ENCODE measurements at regions not wholly inside any gene's neighbourhood (a gene's known extent, or its start where the extent isn't known, plus 50 kb on each side); places are given as distances from the start of the nearest gene placed in this dataset.

DNA sequence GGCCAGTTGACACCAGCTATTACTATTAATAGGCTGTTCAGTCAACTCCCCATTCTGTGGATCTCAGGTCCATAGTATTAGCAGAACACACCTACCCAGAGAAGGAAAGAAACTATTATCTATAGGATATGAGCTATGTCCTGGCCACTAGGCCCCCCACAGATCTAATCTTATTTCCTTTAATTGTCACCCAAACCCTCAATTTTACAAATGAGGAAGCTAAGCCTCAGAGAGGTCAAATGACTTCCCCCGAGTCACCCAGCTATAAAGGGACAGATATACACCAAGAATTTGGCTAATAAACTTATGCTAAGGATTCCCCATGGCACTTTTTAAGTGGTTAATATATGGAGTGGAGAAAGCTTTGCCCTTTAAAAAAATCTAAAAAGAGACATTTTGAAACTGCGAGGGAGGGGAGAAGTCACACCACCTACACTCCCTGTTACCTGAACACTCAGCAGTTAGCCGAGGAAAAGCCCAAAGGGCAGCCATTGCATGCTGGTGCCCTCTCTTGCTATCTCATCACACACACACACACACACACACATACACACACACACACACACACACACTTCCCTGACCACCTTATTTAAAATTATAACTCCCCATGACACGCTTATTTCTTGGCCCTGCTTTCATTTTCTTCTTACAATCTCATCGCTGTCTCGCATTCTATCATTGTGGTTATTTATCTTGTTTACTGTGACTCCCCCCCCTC lies 157.0 kb upstream of the ADO start:
- TF ChIP-seq, protein P1, sequence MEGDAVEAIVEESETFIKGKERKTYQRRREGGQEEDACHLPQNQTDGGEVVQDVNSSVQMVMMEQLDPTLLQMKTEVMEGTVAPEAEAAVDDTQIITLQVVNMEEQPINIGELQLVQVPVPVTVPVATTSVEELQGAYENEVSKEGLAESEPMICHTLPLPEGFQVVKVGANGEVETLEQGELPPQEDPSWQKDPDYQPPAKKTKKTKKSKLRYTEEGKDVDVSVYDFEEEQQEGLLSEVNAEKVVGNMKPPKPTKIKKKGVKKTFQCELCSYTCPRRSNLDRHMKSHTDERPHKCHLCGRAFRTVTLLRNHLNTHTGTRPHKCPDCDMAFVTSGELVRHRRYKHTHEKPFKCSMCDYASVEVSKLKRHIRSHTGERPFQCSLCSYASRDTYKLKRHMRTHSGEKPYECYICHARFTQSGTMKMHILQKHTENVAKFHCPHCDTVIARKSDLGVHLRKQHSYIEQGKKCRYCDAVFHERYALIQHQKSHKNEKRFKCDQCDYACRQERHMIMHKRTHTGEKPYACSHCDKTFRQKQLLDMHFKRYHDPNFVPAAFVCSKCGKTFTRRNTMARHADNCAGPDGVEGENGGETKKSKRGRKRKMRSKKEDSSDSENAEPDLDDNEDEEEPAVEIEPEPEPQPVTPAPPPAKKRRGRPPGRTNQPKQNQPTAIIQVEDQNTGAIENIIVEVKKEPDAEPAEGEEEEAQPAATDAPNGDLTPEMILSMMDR (IDR thresholded peaks at IDR 0.05), result no peak
- no peak for TF ChIP-seq POLR2A (IDR thresholded peaks at IDR 0.05)
- Histone ChIP-seq H3K27ac (no peak overlapping the region), H3K4me3 (no peak overlapping the region), H3K9me3 (no peaks in the 10 kb centered on the region), H3K27me3 (no peaks in the 10 kb centered on the region), H3K4me1 (no peaks in the 10 kb centered on the region), H3K36me3 (replicated peaks in 1 of 2; ENCODE audit: insufficient read depth in 1 of 2, low read depth in 2 of 2) (no peaks in the 10 kb centered on the region)
- intact Hi-C loops (cut with DNase I), result no loop called here
- DNase-seq (no peak), ATAC-seq (no peak)
- 65 to 76% methylated on average over 6 of the region's 6 CpGs for WGBS, 2 donors

DNA sequence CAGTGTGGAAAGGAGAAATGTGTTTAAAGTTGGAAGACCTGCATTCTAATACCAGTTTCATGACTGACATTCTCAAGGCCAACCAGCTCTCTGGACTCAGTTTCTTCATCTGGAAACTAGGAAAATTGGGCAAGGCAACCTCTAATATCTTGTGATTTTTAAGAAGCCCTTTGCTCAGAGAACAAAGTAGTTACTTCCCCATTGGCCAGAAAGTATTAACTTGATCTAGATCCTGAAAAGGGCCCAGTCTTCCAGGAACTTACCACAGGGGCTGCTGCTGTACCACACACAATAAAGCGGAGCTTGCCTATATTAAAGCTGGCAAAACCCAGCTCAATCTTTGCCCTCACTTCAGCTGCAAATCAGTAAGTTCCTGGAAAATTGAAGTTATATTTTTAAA lies 155.6 kb upstream of the ADO start:
- Histone ChIP-seq H3K27ac (no peak overlapping the region), H3K4me3 (no peak overlapping the region), H3K9me3 (no peaks in the 10 kb centered on the region), H3K4me1 (no peaks in the 10 kb centered on the region), H3K27me3 (no peaks in the 10 kb centered on the region), H3K36me3 (replicated peaks in 1 of 2; ENCODE audit: insufficient read depth in 1 of 2, low read depth in 2 of 2) (no peaks in the 10 kb centered on the region)
- TF ChIP-seq, protein P1 (IDR thresholded peaks at IDR 0.05), result no peak
- no peak for TF ChIP-seq POLR2A (IDR thresholded peaks at IDR 0.05)
- ATAC-seq, result no peak
- 24 to 87% methylated on average over 1 of the region's 1 CpG for WGBS, 2 donors
- intact Hi-C loops (cut with DNase I), result no loop called here
- DNase-seq, result no peak

DNA sequence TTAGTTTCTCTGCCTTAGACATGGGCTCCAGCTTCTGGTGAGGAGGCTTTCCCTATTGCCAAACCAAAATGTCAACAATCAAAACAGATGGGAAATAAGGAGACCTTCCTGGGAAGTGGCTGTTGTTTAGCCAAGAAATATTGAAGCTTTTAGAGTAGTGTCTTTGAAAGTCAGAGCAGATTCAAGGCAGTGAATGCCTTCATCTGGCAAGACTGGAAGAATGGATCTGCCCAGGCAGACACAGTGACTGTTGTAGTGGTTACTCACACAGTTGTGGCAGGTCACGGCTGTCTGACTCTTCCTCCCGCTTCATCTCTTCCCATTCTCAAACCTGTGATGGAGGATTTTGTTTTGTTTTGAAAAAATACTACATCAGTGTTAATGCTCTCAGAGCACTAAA lies 154.1 kb upstream of the ADO start:
- Histone ChIP-seq H3K27me3 (no peaks in the 10 kb centered on the region), H3K9me3 (no peaks in the 10 kb centered on the region), H3K4me1 (no peaks in the 10 kb centered on the region), H3K4me3 (no peak overlapping the region), H3K27ac (no peak overlapping the region), H3K36me3 (replicated peaks in 1 of 2; ENCODE audit: insufficient read depth in 1 of 2, low read depth in 2 of 2) (no peaks in the 10 kb centered on the region)
- ATAC-seq, result no peak
- WGBS, 2 donors, result 85 to 86% methylated on average over 2 of the region's 2 CpGs
- TF ChIP-seq, protein P1 (IDR thresholded peaks at IDR 0.05), result no peak
- TF ChIP-seq POLR2A (IDR thresholded peaks at IDR 0.05), result no peak
- intact Hi-C loops (cut with DNase I), result no loop called here
- DNase-seq, result no peak

DNA sequence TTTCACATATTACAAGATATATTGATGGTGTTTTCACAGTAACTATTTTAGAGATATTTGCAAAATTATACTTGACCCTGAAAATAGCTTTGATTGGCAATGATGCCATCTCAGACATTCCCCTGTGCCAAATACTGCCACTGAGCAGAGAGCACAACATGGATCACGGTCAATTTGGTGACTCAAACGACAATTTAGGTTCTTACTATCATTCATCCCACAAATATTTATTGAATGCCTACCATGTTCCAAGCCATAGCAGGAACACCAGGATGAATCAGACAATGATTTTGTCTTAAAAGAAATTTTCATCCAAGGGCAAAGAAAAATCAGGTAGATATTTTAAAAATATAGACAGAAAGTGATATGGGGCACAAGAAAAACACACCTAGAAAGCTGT lies 153.2 kb upstream of the ADO start:
- intact Hi-C loops (cut with DNase I), result no loop called here
- ATAC-seq, result no peak
- TF ChIP-seq POLR2A (IDR thresholded peaks at IDR 0.05), result no peak
- TF ChIP-seq, protein P1 (IDR thresholded peaks at IDR 0.05), result no peak
- Histone ChIP-seq H3K4me3 (no peak overlapping the region), H3K27me3 (no peaks in the 10 kb centered on the region), H3K9me3 (no peaks in the 10 kb centered on the region), H3K27ac (no peak overlapping the region), H3K4me1 (no peaks in the 10 kb centered on the region), H3K36me3 (replicated peaks in 1 of 2; ENCODE audit: insufficient read depth in 1 of 2, low read depth in 2 of 2) (no peaks in the 10 kb centered on the region)
- 38 to 65% methylated on average over 2 of the region's 2 CpGs for WGBS, 2 donors
- DNase-seq, result no peak

DNA sequence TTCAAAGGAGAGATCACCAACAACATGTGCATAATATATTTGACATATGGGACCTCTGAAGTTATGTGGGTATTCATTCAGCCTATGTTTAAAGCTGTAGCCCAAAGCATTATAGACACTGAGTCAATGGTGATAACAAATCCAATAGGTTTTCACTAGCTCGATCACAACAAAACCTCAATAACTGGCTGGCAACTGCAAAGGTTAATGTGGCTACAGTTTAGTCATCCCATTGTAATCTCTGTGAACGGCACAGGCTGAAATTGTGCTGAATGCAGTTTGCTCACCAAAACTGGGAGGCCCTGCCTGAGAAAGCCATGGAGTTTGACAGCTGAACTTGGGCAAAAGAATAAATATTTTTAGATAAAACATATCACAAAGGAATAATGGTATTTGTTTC lies 152.4 kb upstream of the ADO start:
- H3K27ac ChIP-seq, result no peak overlapping the region
- no peaks in the 10 kb centered on the region for H3K36me3 ChIP-seq (replicated peaks in 1 of 2; ENCODE audit: insufficient read depth in 1 of 2, low read depth in 2 of 2)
- DNase-seq (no peak), ATAC-seq (no peak)
- no peak overlapping the region for H3K4me3 ChIP-seq
- 48 to 54% methylated on average over 2 of the region's 2 CpGs for WGBS, 2 donors
- TF ChIP-seq, protein P1 (IDR thresholded peaks at IDR 0.05), result no peak
- no peak for TF ChIP-seq POLR2A (IDR thresholded peaks at IDR 0.05)
- H3K9me3 ChIP-seq, result no peaks in the 10 kb centered on the region
- intact Hi-C loops (cut with DNase I), result no loop called here
- H3K27me3 ChIP-seq, result no peaks in the 10 kb centered on the region
- H3K4me1 ChIP-seq, result no peaks in the 10 kb centered on the region

Measured in body of pancreas (tissue), 4 donors.